ENCODE measurements at regions not wholly inside any gene's neighbourhood (a gene's known extent, or its start where the extent isn't known, plus 50 kb on each side); places are given as distances from the start of the nearest gene placed in this dataset.
A peak's percentile ranks its signal among the peaks of the same experiment; 100 is the strongest.

DNA sequence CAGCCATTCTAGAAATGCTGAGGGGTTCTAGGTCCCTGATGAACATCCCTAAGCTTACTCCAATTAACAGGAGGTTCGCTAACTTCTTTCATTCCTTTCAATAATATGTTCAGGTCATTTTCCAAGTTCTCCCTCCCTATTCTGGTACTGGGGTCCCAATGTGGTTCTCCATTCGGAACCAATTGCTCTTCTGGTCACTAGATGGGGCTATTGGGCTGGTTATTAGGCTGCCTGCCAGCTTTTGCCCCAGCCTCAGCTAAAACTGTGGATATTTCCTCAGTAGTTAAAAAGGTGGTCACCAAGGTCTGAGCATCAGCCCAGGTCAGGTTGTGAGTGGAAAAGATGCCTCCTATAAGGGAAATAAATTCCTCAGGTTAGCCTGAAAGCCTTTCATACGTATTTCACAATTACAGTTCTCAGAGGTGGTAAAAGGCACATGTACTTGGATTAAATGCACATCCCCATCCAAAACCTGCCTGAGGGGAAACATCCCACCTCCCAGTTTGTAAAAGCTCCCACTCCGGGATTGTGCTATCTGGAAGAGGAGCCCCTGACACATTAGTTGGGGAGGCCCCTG is 161.1 kb upstream of the CCDC179 start:
- in situ Hi-C loops (cut with HindIII; ENCODE audit: low sequenced_read_pairs), result no loop called here
- TF ChIP-seq, protein P1, sequence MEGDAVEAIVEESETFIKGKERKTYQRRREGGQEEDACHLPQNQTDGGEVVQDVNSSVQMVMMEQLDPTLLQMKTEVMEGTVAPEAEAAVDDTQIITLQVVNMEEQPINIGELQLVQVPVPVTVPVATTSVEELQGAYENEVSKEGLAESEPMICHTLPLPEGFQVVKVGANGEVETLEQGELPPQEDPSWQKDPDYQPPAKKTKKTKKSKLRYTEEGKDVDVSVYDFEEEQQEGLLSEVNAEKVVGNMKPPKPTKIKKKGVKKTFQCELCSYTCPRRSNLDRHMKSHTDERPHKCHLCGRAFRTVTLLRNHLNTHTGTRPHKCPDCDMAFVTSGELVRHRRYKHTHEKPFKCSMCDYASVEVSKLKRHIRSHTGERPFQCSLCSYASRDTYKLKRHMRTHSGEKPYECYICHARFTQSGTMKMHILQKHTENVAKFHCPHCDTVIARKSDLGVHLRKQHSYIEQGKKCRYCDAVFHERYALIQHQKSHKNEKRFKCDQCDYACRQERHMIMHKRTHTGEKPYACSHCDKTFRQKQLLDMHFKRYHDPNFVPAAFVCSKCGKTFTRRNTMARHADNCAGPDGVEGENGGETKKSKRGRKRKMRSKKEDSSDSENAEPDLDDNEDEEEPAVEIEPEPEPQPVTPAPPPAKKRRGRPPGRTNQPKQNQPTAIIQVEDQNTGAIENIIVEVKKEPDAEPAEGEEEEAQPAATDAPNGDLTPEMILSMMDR (IDR thresholded peaks at IDR 0.05; ENCODE audit: low read depth, low read length), result peak; percentile 82
- H3K4me3 ChIP-seq (ENCODE audit: low read depth, low read length), result no peak overlapping the region
- DNase-seq (ENCODE audit: low read depth, low spot score), result peak; percentile 40

DNA sequence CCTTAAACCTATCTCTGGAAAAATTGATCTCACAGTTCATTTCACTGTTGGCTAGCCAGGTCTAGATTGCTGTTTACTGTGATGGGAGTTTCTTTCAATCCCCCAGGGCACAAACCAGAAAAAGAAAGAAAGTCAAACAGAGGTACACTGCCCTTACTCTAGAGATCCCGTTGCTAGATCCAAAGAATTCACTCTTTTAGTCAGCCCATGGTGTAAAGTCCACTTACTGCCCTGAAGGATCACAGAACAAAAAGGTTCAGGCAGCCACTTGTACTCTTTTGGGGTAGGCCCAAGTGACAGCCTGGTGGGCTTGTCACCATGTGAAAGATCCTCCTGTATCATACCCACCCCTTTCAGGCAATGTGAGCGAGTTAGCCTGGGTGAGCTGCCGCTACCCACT is 162.6 kb upstream of the CCDC179 start:
- no peak for DNase-seq (ENCODE audit: low read depth, low spot score)
- H3K4me3 ChIP-seq (ENCODE audit: low read depth, low read length), result no peak overlapping the region
- in situ Hi-C loops (cut with HindIII; ENCODE audit: low sequenced_read_pairs), result no loop called here
- TF ChIP-seq, protein P1 (IDR thresholded peaks at IDR 0.05; ENCODE audit: low read depth, low read length), result no peak

DNA sequence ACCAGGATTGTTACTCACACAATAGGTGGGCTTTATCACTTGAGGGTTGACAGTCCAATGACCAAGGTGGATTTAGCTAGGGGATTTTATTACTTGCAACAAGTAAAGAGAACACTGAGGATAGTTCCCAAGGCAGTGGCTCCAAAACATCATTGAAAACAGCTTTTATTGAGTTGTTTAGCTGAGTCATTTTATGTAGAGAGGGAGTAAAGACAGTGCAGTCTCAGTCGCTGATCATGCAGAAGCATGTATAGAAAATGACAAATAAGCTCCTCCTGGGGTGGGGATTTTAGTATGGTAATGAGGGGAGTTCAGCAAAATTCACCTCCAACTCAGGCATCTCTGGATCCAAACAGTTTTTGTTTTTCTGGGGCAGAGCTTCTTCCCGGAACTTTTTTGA is 163.0 kb upstream of the CCDC179 start:
- DNase-seq (ENCODE audit: low read depth, low spot score), result no peak
- TF ChIP-seq, protein P1 (IDR thresholded peaks at IDR 0.05; ENCODE audit: low read depth, low read length), result no peak
- in situ Hi-C loops (cut with HindIII; ENCODE audit: low sequenced_read_pairs), result no loop called here
- no peak overlapping the region for H3K4me3 ChIP-seq (ENCODE audit: low read depth, low read length)

DNA sequence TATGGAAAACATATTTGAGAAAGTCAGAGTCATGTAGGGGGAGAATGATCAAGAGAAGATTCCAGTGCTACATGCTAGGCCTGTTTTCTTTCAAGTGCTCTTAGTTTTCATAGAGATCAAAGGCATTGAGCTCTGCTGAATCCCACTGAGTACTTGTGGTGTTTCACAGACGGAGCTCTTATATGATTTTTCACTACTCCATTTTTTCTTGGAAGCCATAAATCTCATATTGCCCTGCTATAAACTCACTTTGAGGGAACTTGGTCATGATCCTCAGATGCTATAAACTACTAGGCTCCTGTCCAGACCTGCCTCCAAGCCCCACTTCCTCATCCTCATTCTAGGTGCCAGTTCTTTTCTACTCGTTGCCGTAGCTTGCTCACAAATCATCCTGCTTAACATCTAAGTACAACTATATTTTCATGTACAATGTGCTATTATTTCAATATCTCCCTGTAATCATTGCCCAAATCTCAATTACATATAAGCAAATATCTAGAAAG is 180.8 kb upstream of the CCDC179 start:
- in situ Hi-C loops (cut with HindIII; ENCODE audit: low sequenced_read_pairs), result no loop called here
- DNase-seq (ENCODE audit: low read depth, low spot score), result no peak

DNA sequence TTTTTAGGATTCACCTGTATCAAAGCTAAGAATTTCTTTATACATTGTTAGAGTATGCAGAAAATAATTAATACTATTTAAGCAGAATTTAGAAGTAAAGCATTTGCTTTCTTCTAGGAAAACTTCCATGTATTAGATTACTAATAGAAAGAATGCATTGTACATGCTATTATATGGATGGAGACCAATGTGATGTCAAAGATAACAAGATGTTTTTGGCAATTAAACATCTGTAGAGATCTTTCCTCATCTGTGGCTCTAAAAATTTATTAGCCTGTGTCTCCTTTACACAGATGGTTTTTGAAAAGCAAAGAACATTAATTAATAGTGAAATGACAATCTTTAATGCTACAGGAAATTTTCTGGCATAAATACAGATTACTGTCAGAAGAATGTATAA is 198.4 kb upstream of the CCDC179 start:
- DNase-seq (ENCODE audit: low read depth, low spot score), result no peak
- TF ChIP-seq, protein P1 (IDR thresholded peaks at IDR 0.05; ENCODE audit: low read depth, low read length), result no peak
- no peak overlapping the region for H3K4me3 ChIP-seq (ENCODE audit: low read depth, low read length)
- in situ Hi-C loops (cut with HindIII; ENCODE audit: low sequenced_read_pairs), result no loop called here

More for the DNA sequence above, 180.8 kb upstream of the CCDC179 start:
- no peak overlapping the region for H3K4me3 ChIP-seq (ENCODE audit: low read depth, low read length)
- TF ChIP-seq, protein P1 (IDR thresholded peaks at IDR 0.05; ENCODE audit: low read depth, low read length), result no peak

DNA sequence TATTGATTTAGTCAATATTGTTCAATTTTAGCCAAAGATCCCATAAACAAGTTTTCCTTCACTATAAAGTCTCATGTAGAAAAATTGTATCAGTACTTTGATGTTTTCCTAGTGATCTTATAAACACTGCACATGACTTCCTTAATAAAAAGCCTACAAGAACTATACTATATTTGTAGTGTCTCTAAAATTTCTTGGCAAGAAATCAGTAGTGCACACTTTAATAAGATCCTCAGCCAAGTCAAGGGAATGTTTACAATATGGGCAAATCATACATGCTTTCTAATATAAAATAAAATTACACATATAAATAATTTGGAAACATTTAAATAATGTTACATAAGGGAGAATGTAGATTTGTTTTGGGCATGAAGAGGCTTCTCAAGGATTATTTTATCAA is 203.0 kb upstream of the CCDC179 start:
- in situ Hi-C loops (cut with HindIII; ENCODE audit: low sequenced_read_pairs), result no loop called here
- no peak for DNase-seq (ENCODE audit: low read depth, low spot score)
- TF ChIP-seq, protein P1 (IDR thresholded peaks at IDR 0.05; ENCODE audit: low read depth, low read length), result no peak
- no peak overlapping the region for H3K4me3 ChIP-seq (ENCODE audit: low read depth, low read length)
